Activated T-cell treated with anti-CD3 and anti-CD28 coated beads for 4 hours (primary cell): ENCODE measurements at regions not wholly inside any gene's neighbourhood (a gene's known extent, or its start where the extent isn't known, plus 50 kb on each side); places are given as distances from the start of the nearest gene placed in this dataset.
A peak's percentile ranks its signal among the peaks of the same experiment; 100 is the strongest.

Source experiments
- DNase-seq: peaks from one replicate; pipeline ENCODE4 v3.0.0-alpha.2; 2020

GRCh38 chr13:99436686-99437416 is 64.4 kb upstream of the TM9SF2 start:
- peak; percentile 95 for DNase-seq

- no peak for DNase-seq
Measured at GRCh38 chr13:99439048-99439447, 62.2 kb upstream of the TM9SF2 start.

GRCh38 chr13:99439850-99440604 is 61.2 kb upstream of the TM9SF2 start:
- DNase-seq = no peak

DNA sequence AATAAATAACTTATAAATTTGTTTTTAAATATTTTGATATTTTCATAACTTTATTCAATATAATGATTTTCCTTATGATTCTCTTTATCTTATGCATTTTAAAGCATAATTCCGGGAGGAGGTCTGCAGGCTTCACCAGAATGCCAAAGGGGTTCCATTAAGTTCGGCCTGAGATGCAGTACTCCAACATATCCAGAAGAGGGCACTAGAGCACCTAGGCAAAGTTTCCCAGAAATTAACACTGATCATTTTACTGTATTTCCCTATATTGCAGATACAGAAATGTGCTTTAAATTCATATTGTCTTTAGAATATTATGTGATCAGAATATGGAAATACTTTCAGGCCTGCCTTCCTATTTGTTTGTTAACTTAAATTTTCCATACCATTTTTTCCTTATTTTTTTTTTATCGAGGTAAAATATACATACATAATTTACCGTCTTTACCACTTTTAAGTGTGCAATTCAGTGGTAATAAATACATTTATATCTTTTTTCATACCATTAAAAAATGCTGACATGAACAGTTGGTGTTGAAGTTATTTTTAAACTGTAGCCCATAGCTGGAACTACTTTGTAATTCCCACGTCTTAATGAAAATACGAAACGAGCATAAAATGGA is 58.9 kb upstream of the TM9SF2 start:
- peak; percentile 51 for DNase-seq

DNA sequence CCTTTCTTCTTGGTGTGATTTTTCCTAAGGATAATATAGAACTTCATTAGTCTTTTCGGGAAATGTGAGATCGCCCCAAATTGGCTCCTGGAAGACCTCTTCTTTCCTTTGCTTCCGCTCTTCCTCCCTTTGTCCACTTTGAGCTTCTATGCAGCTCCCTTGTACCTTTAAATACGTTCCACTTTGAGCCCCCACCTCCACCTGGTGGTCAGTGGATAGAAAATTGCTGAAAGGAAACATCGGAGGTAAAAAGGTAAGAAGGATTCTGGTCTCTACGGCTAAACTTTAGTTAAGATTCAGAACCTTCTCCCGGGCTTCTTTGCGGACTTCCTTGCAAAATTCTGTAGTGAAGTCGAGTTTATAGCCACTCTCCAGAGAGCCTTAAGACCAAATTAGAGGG is 55.0 kb upstream of the TM9SF2 start:
- DNase-seq = no peak

- no peak for DNase-seq
Measured at GRCh38 chr13:99448546-99448945, 52.7 kb upstream of the TM9SF2 start.

DNA sequence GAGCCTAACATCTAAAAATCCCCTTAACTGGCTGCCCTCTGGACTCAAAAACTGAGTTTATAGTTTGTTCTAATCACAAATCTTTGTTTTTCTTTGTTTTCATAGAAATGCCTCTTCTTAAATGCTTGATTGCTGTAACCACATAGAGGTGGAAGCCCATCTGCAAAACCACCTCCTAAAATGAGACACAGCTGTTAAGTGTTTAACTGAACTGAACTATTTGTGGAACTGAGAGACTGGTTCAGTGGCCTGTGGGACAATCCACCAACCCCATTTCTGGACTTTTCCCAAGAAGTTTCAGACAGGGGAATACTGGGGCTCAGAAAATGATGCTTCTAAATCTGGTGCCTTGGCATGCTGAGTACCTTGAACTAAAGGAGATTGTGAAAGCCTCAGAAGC is 50.9 kb upstream of the TM9SF2 start:
- no peak for DNase-seq
